Astrocyte of the spinal cord (primary cell): ENCODE measurements at regions not wholly inside any gene's neighbourhood (a gene's known extent, or its start where the extent isn't known, plus 50 kb on each side); places are given as distances from the start of the nearest gene placed in this dataset.

Experiments used
- DNase-seq: peaks from one replicate; pipeline ENCODE4 v3.0.0; 2011; ENCODE audit warnings: low read depth, low spot score
- H3K4me3 ChIP-seq: 2 replicates; pipeline ENCODE4 v1.5.1; 2011; ENCODE audit warnings: low read depth, mild to moderate bottlenecking, low read length, moderate library complexity
- in situ Hi-C: cut with HindIII; loops from 2 replicates; pipeline ENCODE4 v1.10.0; 2017; ENCODE audit warnings: low sequenced_read_pairs
- TF ChIP-seq, protein P1 (sequence below): IDR thresholded peaks from 2 replicates; pipeline ENCODE4 v1.5.1; 2012; ENCODE audit warnings: low read depth, mild to moderate bottlenecking, low read length, inconsistent platforms

GRCh38 chr4:161121451-161121850, 1042.3 kb downstream of the FSTL5 start:
- in situ Hi-C loops: no loop called here
- no peak for DNase-seq
- TF ChIP-seq, protein P1, sequence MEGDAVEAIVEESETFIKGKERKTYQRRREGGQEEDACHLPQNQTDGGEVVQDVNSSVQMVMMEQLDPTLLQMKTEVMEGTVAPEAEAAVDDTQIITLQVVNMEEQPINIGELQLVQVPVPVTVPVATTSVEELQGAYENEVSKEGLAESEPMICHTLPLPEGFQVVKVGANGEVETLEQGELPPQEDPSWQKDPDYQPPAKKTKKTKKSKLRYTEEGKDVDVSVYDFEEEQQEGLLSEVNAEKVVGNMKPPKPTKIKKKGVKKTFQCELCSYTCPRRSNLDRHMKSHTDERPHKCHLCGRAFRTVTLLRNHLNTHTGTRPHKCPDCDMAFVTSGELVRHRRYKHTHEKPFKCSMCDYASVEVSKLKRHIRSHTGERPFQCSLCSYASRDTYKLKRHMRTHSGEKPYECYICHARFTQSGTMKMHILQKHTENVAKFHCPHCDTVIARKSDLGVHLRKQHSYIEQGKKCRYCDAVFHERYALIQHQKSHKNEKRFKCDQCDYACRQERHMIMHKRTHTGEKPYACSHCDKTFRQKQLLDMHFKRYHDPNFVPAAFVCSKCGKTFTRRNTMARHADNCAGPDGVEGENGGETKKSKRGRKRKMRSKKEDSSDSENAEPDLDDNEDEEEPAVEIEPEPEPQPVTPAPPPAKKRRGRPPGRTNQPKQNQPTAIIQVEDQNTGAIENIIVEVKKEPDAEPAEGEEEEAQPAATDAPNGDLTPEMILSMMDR: no peak
- no peak overlapping the region for H3K4me3 ChIP-seq

GRCh38 chr4:161101881-161102280, 1061.9 kb downstream of the FSTL5 start:
- H3K4me3 ChIP-seq: no peak overlapping the region
- DNase-seq: no peak
- in situ Hi-C loops: no loop called here
- TF ChIP-seq, protein P1: no peak

- TF ChIP-seq, protein P1: no peak
- H3K4me3 ChIP-seq: no peak overlapping the region
- DNase-seq: no peak
- in situ Hi-C loops: no loop called here
Measured at GRCh38 chr4:161097821-161098220, 1066.0 kb downstream of the FSTL5 start.

GRCh38 chr4:161061046-161061445, 1102.8 kb downstream of the FSTL5 start:
- TF ChIP-seq, protein P1: no peak
- no peak overlapping the region for H3K4me3 ChIP-seq
- no peak for DNase-seq
- in situ Hi-C loops: no loop called here
